ENCODE measurements at regions not wholly inside any gene's neighbourhood (a gene's known extent, or its start where the extent isn't known, plus 50 kb on each side); places are given as distances from the start of the nearest gene placed in this dataset.

DNA sequence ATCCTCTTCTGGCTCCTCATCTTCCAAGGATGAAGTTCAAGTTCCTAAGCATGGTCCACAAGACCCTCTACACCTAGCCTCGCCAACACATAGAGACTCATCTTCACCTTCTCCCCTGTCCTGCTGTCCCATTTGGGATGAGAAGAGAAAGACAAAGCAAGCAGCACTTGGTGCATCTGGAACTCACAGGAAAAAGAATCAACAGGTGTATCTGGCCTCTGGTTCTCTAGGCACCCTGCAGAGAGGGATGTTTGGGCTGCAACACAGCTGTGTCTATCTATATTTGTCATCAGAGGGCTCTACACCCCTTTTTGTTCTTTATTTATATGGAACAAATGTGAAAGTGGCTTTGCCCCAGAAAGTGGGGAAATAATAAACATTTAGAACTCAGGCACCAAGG is 82.1 kb upstream of the GALNT18 start:
- TF ChIP-seq, protein P1, sequence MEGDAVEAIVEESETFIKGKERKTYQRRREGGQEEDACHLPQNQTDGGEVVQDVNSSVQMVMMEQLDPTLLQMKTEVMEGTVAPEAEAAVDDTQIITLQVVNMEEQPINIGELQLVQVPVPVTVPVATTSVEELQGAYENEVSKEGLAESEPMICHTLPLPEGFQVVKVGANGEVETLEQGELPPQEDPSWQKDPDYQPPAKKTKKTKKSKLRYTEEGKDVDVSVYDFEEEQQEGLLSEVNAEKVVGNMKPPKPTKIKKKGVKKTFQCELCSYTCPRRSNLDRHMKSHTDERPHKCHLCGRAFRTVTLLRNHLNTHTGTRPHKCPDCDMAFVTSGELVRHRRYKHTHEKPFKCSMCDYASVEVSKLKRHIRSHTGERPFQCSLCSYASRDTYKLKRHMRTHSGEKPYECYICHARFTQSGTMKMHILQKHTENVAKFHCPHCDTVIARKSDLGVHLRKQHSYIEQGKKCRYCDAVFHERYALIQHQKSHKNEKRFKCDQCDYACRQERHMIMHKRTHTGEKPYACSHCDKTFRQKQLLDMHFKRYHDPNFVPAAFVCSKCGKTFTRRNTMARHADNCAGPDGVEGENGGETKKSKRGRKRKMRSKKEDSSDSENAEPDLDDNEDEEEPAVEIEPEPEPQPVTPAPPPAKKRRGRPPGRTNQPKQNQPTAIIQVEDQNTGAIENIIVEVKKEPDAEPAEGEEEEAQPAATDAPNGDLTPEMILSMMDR (conservative IDR thresholded peaks at IDR 0.05; ENCODE audit: low read depth, low read length): no peak
- TF ChIP-seq EZH2phosphoT487 (IDR thresholded peaks at IDR 0.05; ENCODE audit: borderline replicate concordance, low read length): no peak
- no peak for TF ChIP-seq EZH2 (IDR thresholded peaks at IDR 0.05; ENCODE audit: low read length, unreplicated experiment)
